Mesenchymal stem cell (in vitro differentiated cells and primary cell): ENCODE measurements at regions not wholly inside any gene's neighbourhood (a gene's known extent, or its start where the extent isn't known, plus 50 kb on each side); places are given as distances from the start of the nearest gene placed in this dataset.

Source experiments
- DNase-seq: peaks from one replicate; pipeline ENCODE4 v3.0.0-alpha.2; 2013
- H2AFZ ChIP-seq: one replicate; pipeline ENCODE4 v1.6.1; 2013; ENCODE audit warnings: low read depth, mild to moderate bottlenecking, control low read depth, inconsistent platforms, low read length, moderate library complexity
- H2AK5ac ChIP-seq: 2 replicates; pipeline ENCODE4 v1.6.1; 2013; ENCODE audit warnings: low read length, moderate library complexity, mild to moderate bottlenecking, inconsistent platforms; ENCODE audit not compliant: severe bottlenecking
- H2BK120ac ChIP-seq: one replicate; pipeline ENCODE4 v1.6.1; 2013; ENCODE audit warnings: low read depth, mild to moderate bottlenecking, inconsistent platforms, low read length, moderate library complexity
- H2BK12ac ChIP-seq, 2 experiments: one replicate each; pipeline ENCODE4 v1.6.1; 2013; ENCODE audit warnings: inconsistent platforms in 2 of 2, low read length in 2 of 2, mild to moderate bottlenecking in 2 of 2, moderate library complexity in 2 of 2, control low read depth in 1 of 2
- H2BK15ac ChIP-seq: one replicate; pipeline ENCODE4 v1.6.1; 2013; ENCODE audit warnings: mild to moderate bottlenecking, low read depth, inconsistent platforms; ENCODE audit not compliant: poor library complexity, severe bottlenecking
- H2BK5ac ChIP-seq: 2 replicates; pipeline ENCODE4 v1.6.1; 2013; ENCODE audit warnings: low read depth, mild to moderate bottlenecking, low read length, control low read depth, inconsistent platforms; ENCODE audit not compliant: poor library complexity, severe bottlenecking
- H3K14ac ChIP-seq, 2 experiments: one replicate each; pipeline ENCODE4 v1.6.1; 2013; ENCODE audit warnings: inconsistent platforms in 2 of 2, low read length in 2 of 2, control low read depth in 1 of 2, mild to moderate bottlenecking in 1 of 2, moderate library complexity in 1 of 2
- H3K18ac ChIP-seq, 2 experiments: one replicate each; pipeline ENCODE4 v1.6.1; 2013; ENCODE audit warnings: inconsistent platforms in 2 of 2, low read length in 2 of 2, control low read depth in 1 of 2, low read depth in 1 of 2, mild to moderate bottlenecking in 1 of 2
- H3K23ac ChIP-seq, 2 experiments: one replicate each; pipeline ENCODE4 v1.6.1; 2013; ENCODE audit warnings: inconsistent platforms in 2 of 2, low read length in 2 of 2, mild to moderate bottlenecking in 2 of 2, moderate library complexity in 2 of 2, control low read depth in 1 of 2
- H3K27ac ChIP-seq: 2 replicates; pipeline ENCODE4 v1.5.1; 2013; ENCODE audit warnings: mild to moderate bottlenecking, moderate library complexity, low read length, control low read depth, inconsistent platforms; ENCODE audit not compliant: poor library complexity, severe bottlenecking
- H3K27me3 ChIP-seq, 2 experiments: 2 replicates each; pipeline versions ENCODE4 v1.6.1 to v1.7.0; 2013; ENCODE audit warnings: low read length in 2 of 2, mild to moderate bottlenecking in 2 of 2, moderate library complexity in 2 of 2, control low read depth in 1 of 2, inconsistent platforms in 1 of 2; ENCODE audit not compliant: control insufficient read depth in 1 of 2, insufficient read depth in 1 of 2
- H3K36me3 ChIP-seq, 2 experiments: 2 replicates each; pipeline versions ENCODE4 v1.6.1 to v1.7.0; 2013; ENCODE audit warnings: low read length in 2 of 2, control low read depth in 1 of 2, inconsistent platforms in 1 of 2, low read depth in 1 of 2, mild to moderate bottlenecking in 1 of 2; ENCODE audit not compliant: insufficient read depth in 2 of 2, control insufficient read depth in 1 of 2
- H3K4ac ChIP-seq, 2 experiments: one replicate each; pipeline ENCODE4 v1.6.1; 2013; ENCODE audit warnings: inconsistent platforms in 2 of 2, low read length in 2 of 2, mild to moderate bottlenecking in 2 of 2, moderate library complexity in 2 of 2, control low read depth in 1 of 2, low read depth in 1 of 2
- H3K4me1 ChIP-seq: 2 replicates; pipeline ENCODE4 v1.6.1; 2013; ENCODE audit warnings: low read depth, low read length, control low read depth; ENCODE audit not compliant: control insufficient read depth, insufficient read depth
- H3K4me2 ChIP-seq: 2 replicates; pipeline ENCODE4 v1.6.1; 2013; ENCODE audit warnings: low read length, mild to moderate bottlenecking, inconsistent platforms; ENCODE audit not compliant: poor library complexity, severe bottlenecking
- H3K4me3 ChIP-seq, 2 experiments: 2 replicates each; pipeline versions ENCODE4 v1.5.1 to v1.7.0; 2013; ENCODE audit warnings: low read length in 2 of 2, mild to moderate bottlenecking in 2 of 2, control low read depth in 1 of 2, low read depth in 1 of 2; ENCODE audit not compliant: insufficient read depth in 1 of 2
- H3K79me1 ChIP-seq: replicated peaks from 2 replicates; pipeline ENCODE4 v1.6.1; 2013; ENCODE audit warnings: mild to moderate bottlenecking, control low read depth, low read length, inconsistent platforms; ENCODE audit not compliant: poor library complexity, severe bottlenecking
- H3K9ac ChIP-seq: 2 replicates; pipeline ENCODE4 v1.7.0; 2013; ENCODE audit warnings: mild to moderate bottlenecking, low read length, moderate library complexity
- H3K9me3 ChIP-seq: 2 replicates; pipeline ENCODE4 v1.7.0; 2013; ENCODE audit warnings: mild to moderate bottlenecking, low read length; ENCODE audit not compliant: control insufficient read depth
- H4K8ac ChIP-seq: one replicate; pipeline ENCODE4 v1.6.1; 2013; ENCODE audit warnings: inconsistent platforms, mild to moderate bottlenecking, low read length, moderate library complexity
- H4K91ac ChIP-seq: one replicate; pipeline ENCODE4 v1.6.1; 2013; ENCODE audit warnings: mild to moderate bottlenecking, low read length, inconsistent platforms
- WGBS: methylation state at CpG from one replicate; pipeline ENCODE4 v1.1.7; 2013; ENCODE audit warnings: mixed read lengths; 5-methylcytosine and 5-hydroxymethylcytosine counted together

GRCh38 chr10:4125776-4126175 lies 340.8 kb upstream of the KLF6 start:
- H3K27me3 ChIP-seq = no peaks in the 10 kb centered on the region
- H3K9me3 ChIP-seq = peaks cover 7% of the 10 kb centered on the region
- no peaks in the 10 kb centered on the region for H3K79me1 ChIP-seq
- no peak overlapping the region for H3K14ac ChIP-seq
- no peak overlapping the region for H3K4me3 ChIP-seq
- no peak overlapping the region for H3K4ac ChIP-seq
- H2BK120ac ChIP-seq = no peak overlapping the region
- WGBS = no CpG with 5 or more reads among the region's 1 CpG
- peaks cover 2% of the 10 kb centered on the region for H3K4me1 ChIP-seq
- no peak overlapping the region for H2AFZ ChIP-seq
- no peak overlapping the region for H3K4me2 ChIP-seq
- H2BK15ac ChIP-seq = no peak overlapping the region
- H4K91ac ChIP-seq = no peak overlapping the region
- H2BK12ac ChIP-seq = no peak overlapping the region
- H3K9ac ChIP-seq = no peak overlapping the region
- no peaks in the 10 kb centered on the region for H3K36me3 ChIP-seq
- DNase-seq = no peak
- H3K18ac ChIP-seq = no peak overlapping the region
- no peak overlapping the region for H3K23ac ChIP-seq
- no peak overlapping the region for H4K8ac ChIP-seq
- no peak overlapping the region for H2AK5ac ChIP-seq
- H3K27ac ChIP-seq = no peak overlapping the region
- H2BK5ac ChIP-seq = no peak overlapping the region

- H3K27ac ChIP-seq = no peak overlapping the region
- peaks cover 7% of the 10 kb centered on the region for H3K9me3 ChIP-seq
- no peak overlapping the region for H3K9ac ChIP-seq
- no peak overlapping the region for H2BK15ac ChIP-seq
- H3K36me3 ChIP-seq = no peaks in the 10 kb centered on the region
- no peak overlapping the region for H3K14ac ChIP-seq
- H3K4me1 ChIP-seq = no peaks in the 10 kb centered on the region
- H3K23ac ChIP-seq = no peak overlapping the region
- peak overlapping the region; percentile 37 to 88 for H3K18ac ChIP-seq
- no peaks in the 10 kb centered on the region for H3K27me3 ChIP-seq
- peak; percentile 36 for DNase-seq
- H2AFZ ChIP-seq = no peak overlapping the region
- 82% methylated on average over 9 of the region's 14 CpGs for WGBS
- no peak overlapping the region for H3K4me2 ChIP-seq
- no peak overlapping the region for H4K8ac ChIP-seq
- H3K4ac ChIP-seq = peak overlapping the region in 1 of 2 experiments; percentile 24
- H4K91ac ChIP-seq = no peak overlapping the region
- H3K4me3 ChIP-seq = no peak overlapping the region
- peak overlapping the region in 1 of 2 experiments; percentile 51 for H2BK12ac ChIP-seq
- H2AK5ac ChIP-seq = no peak overlapping the region
- no peak overlapping the region for H2BK120ac ChIP-seq
- H2BK5ac ChIP-seq = no peak overlapping the region
- H3K79me1 ChIP-seq = no peaks in the 10 kb centered on the region
Measured at GRCh38 chr10:4121502-4122380, 336.7 kb upstream of the KLF6 start.

GRCh38 chr10:4120096-4120853 lies 335.3 kb upstream of the KLF6 start:
- no peak overlapping the region for H3K14ac ChIP-seq
- H3K79me1 ChIP-seq = no peaks in the 10 kb centered on the region
- H3K4me2 ChIP-seq = no peak overlapping the region
- no peak overlapping the region for H3K4ac ChIP-seq
- H3K18ac ChIP-seq = peak overlapping the region in 1 of 2 experiments; percentile 31
- peaks cover 11% of the 10 kb centered on the region for H3K9me3 ChIP-seq
- peak; percentile 76 for DNase-seq
- H2AFZ ChIP-seq = no peak overlapping the region
- no peak overlapping the region for H3K9ac ChIP-seq
- no peak overlapping the region for H2AK5ac ChIP-seq
- no peak overlapping the region for H3K27ac ChIP-seq
- peak overlapping the region in 1 of 2 experiments; percentile 59 for H2BK12ac ChIP-seq
- no peak overlapping the region for H2BK15ac ChIP-seq
- H3K23ac ChIP-seq = no peak overlapping the region
- no peaks in the 10 kb centered on the region for H3K27me3 ChIP-seq
- WGBS = 82% methylated on average over 2 of the region's 5 CpGs
- no peak overlapping the region for H3K4me3 ChIP-seq
- H4K91ac ChIP-seq = no peak overlapping the region
- H3K36me3 ChIP-seq = no peaks in the 10 kb centered on the region
- no peak overlapping the region for H2BK120ac ChIP-seq
- peak overlapping the region; percentile 45 for H4K8ac ChIP-seq
- H2BK5ac ChIP-seq = no peak overlapping the region
- H3K4me1 ChIP-seq = no peaks in the 10 kb centered on the region

- H3K14ac ChIP-seq = no peak overlapping the region
- H2AFZ ChIP-seq = no peak overlapping the region
- peak overlapping the region; percentile 39 for H4K91ac ChIP-seq
- H3K36me3 ChIP-seq = no peaks in the 10 kb centered on the region
- H3K4me1 ChIP-seq = no peaks in the 10 kb centered on the region
- H3K79me1 ChIP-seq = no peaks in the 10 kb centered on the region
- no peak for DNase-seq
- H3K9me3 ChIP-seq = peaks cover 8% of the 10 kb centered on the region
- peak overlapping the region; percentile 96 to 98 for H2BK12ac ChIP-seq
- no peak overlapping the region for H2AK5ac ChIP-seq
- no peak overlapping the region for H4K8ac ChIP-seq
- no peak overlapping the region for H3K23ac ChIP-seq
- H3K4me2 ChIP-seq = no peak overlapping the region
- 67% methylated on average over 3 of the region's 7 CpGs for WGBS
- H3K4ac ChIP-seq = peak overlapping the region in 1 of 2 experiments; percentile 37
- no peak overlapping the region for H2BK5ac ChIP-seq
- H3K4me3 ChIP-seq = no peak overlapping the region
- peak overlapping the region in 1 of 2 experiments; percentile 48 for H3K18ac ChIP-seq
- H3K27ac ChIP-seq = no peak overlapping the region
- H3K9ac ChIP-seq = no peak overlapping the region
- H3K27me3 ChIP-seq = no peaks in the 10 kb centered on the region
- H2BK120ac ChIP-seq = no peak overlapping the region
- H2BK15ac ChIP-seq = no peak overlapping the region
Measured at GRCh38 chr10:4119107-4119506, 334.1 kb upstream of the KLF6 start.
